ENCODE measurements at regions not wholly inside any gene's neighbourhood (a gene's known extent, or its start where the extent isn't known, plus 50 kb on each side); places are given as distances from the start of the nearest gene placed in this dataset.

DNA sequence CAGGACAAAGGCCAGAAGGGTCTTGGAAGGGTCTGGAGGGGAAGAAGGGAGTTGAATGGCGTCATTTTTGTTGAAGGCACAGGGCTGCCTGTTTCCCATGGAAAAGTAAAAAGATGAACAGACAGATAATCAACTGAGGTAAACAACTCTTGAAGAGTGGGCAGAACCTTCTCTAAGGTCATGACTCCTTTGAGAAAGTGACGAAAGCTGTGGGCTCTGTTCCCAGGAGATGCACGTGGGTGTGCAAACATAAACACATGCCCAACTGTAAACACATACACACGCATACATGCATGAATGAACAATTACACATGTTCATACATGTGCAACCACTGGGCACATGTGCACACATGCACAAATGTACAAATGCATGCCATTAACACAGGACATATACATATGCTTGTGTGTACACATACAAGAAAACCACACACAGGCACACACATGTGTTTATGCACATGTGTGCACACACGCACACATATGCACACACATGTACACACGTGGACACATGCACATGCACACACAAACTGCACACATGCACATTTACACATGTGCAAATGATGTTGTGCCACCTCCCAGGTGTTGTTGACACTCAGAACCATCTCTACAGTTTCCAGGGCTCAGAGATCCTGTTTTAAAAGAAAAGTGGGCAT is 143.3 kb downstream of the GADD45G start:
- TF ChIP-seq RCOR1 (conservative IDR thresholded peaks at IDR 0.05; ENCODE audit: low read depth, low read length) (no peak), JUND (IDR thresholded peaks at IDR 0.05; ENCODE audit: low read depth, low read length) (no peak), BCLAF1 (IDR thresholded peaks at IDR 0.05) (no peak), PML (IDR thresholded peaks at IDR 0.05; ENCODE audit: low read length) (no peak), FOXK2 (IDR thresholded peaks at IDR 0.05) (no peak), ZNF217 (IDR thresholded peaks at IDR 0.05) (no peak)
- TF ChIP-seq, protein P1, sequence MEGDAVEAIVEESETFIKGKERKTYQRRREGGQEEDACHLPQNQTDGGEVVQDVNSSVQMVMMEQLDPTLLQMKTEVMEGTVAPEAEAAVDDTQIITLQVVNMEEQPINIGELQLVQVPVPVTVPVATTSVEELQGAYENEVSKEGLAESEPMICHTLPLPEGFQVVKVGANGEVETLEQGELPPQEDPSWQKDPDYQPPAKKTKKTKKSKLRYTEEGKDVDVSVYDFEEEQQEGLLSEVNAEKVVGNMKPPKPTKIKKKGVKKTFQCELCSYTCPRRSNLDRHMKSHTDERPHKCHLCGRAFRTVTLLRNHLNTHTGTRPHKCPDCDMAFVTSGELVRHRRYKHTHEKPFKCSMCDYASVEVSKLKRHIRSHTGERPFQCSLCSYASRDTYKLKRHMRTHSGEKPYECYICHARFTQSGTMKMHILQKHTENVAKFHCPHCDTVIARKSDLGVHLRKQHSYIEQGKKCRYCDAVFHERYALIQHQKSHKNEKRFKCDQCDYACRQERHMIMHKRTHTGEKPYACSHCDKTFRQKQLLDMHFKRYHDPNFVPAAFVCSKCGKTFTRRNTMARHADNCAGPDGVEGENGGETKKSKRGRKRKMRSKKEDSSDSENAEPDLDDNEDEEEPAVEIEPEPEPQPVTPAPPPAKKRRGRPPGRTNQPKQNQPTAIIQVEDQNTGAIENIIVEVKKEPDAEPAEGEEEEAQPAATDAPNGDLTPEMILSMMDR (IDR thresholded peaks at IDR 0.05 in 2 of 3, conservative IDR thresholded peaks at IDR 0.05 in 1 of 3; ENCODE audit: control insufficient read depth in 2 of 3, extremely low read depth in 1 of 3, insufficient read depth in 1 of 3, low read depth in 3 of 3, low read length in 3 of 3) = no peak
